ENCODE measurements at regions not wholly inside any gene's neighbourhood (a gene's known extent, or its start where the extent isn't known, plus 50 kb on each side); places are given as distances from the start of the nearest gene placed in this dataset.
A peak's percentile ranks its signal among the peaks of the same experiment; 100 is the strongest.

GRCh38 chr5:30874241-30875034, 319.0 kb upstream of the CDH6 start:
- H3K27me3 ChIP-seq (ENCODE audit: insufficient read depth): no peaks in the 10 kb centered on the region
- no peaks in the 10 kb centered on the region for H3K36me3 ChIP-seq (ENCODE audit: insufficient read depth)
- Mint-ChIP-seq H3K9me3 (no peaks in the 10 kb centered on the region), H3K36me3 (ENCODE audit: low read depth) (no peaks in the 10 kb centered on the region), H3K27me3 (ENCODE audit: insufficient read depth, low read depth, poor library complexity) (no peaks in the 10 kb centered on the region), H3K4me1 (peaks cover 8% of the 10 kb centered on the region; the same call in 1 of the 3 replicates), H3K27ac (no peak overlapping the region), H3K4me3 (no peak overlapping the region)
- no peaks in the 10 kb centered on the region for H3K79me2 ChIP-seq (replicated peaks; ENCODE audit: insufficient read depth)
- no peak for DNase-seq (ENCODE audit: low spot score)
- H3F3A ChIP-seq (replicated peaks; ENCODE audit: low read depth): no peaks in the 10 kb centered on the region
- H3K4me3 ChIP-seq: no peak overlapping the region
- H3K4me1 ChIP-seq (ENCODE audit: insufficient read depth): no peaks in the 10 kb centered on the region
- no peak for ATAC-seq
- no peak overlapping the region for H3K4me2 ChIP-seq
- no peak overlapping the region for H3K27ac ChIP-seq (ENCODE audit: low read depth)
- TF ChIP-seq CREB1 (CRISPR knock-in tag; IDR thresholded peaks at IDR 0.05; ENCODE audit: low read depth) (no peak), JUNB (IDR thresholded peaks at IDR 0.05; ENCODE audit: unreplicated experiment) (no peak), REST (IDR thresholded peaks at IDR 0.05; ENCODE audit: unreplicated experiment) (no peak), ZNF114 (CRISPR knock-in tag; IDR thresholded peaks at IDR 0.05) (no peak), ETS1 (IDR thresholded peaks at IDR 0.05) (no peak), ZNF462 (CRISPR knock-in tag; IDR thresholded peaks at IDR 0.05) (no peak), EZH2phosphoT487 (IDR thresholded peaks at IDR 0.05; ENCODE audit: unreplicated experiment) (no peak), POLR2AphosphoS5 (IDR thresholded peaks at IDR 0.05; ENCODE audit: low read depth) (no peak), ZNF331 (CRISPR knock-in tag; IDR thresholded peaks at IDR 0.05; ENCODE audit: low read depth) (no peak), STAT1 (IDR thresholded peaks at IDR 0.05; ENCODE audit: unreplicated experiment) (no peak), NANOG (IDR thresholded peaks at IDR 0.05; ENCODE audit: borderline replicate concordance) (no peak), CTCF (conservative IDR thresholded peaks at IDR 0.05; ENCODE audit: low read depth in 2 of 2) (no peak), EZH2 (IDR thresholded peaks at IDR 0.05; ENCODE audit: low read depth, unreplicated experiment) (no peak)
- H3K9me2 ChIP-seq (ENCODE audit: insufficient read depth): no peaks in the 10 kb centered on the region
- peak overlapping the region; percentile 43; the same call in 1 of the 2 replicates for H2AFZ ChIP-seq
- no peaks in the 10 kb centered on the region for H4K20me1 ChIP-seq (replicated peaks; ENCODE audit: insufficient read depth)

All from GM23338 (cell line).